WTC11 (cell line): ENCODE measurements at regions not wholly inside any gene's neighbourhood (a gene's known extent, or its start where the extent isn't known, plus 50 kb on each side); places are given as distances from the start of the nearest gene placed in this dataset.

ENCODE experiments used
- ATAC-seq: fragments of 200-7000 bp; cut with Tn5 transposase; 2 replicates; pipeline ENCODE4 v1.10.0; 2021; ENCODE audit warnings: mild to moderate bottlenecking, moderate library complexity
- CTCF ChIA-PET: fragments of 300-600 bp; sonication (Branson Sonifier 250); formaldehyde crosslinking; loops from one replicate; lab custom pipeline; 2021; ENCODE audit warnings: antibody characterized with exemption; lab: Charles Lee
- POLR2A ChIA-PET: fragments of 350-600 bp; sonication (Branson Sonifier 250); formaldehyde crosslinking; loops from one replicate; lab custom pipeline; 2021; ENCODE audit warnings: antibody characterized with exemption; lab: Charles Lee
- DNase-seq: peaks from one replicate; pipeline ENCODE4 v3.0.0; 2021; ENCODE audit warnings: low spot score
- H3K27ac Mint-ChIP-seq: 2 replicates; pipeline ENCODE4 v1.8.0; 2021; ENCODE audit warnings: mixed read lengths
- H3K27me3 Mint-ChIP-seq: 2 replicates; pipeline ENCODE4 v1.8.0; 2021; ENCODE audit warnings: low read depth, mild to moderate bottlenecking, moderate library complexity, mixed read lengths
- H3K36me3 Mint-ChIP-seq: 2 replicates; pipeline ENCODE4 v1.8.0; 2021; ENCODE audit warnings: mixed read lengths
- H3K4me1 Mint-ChIP-seq: 2 replicates; pipeline ENCODE4 v1.8.0; 2022; ENCODE audit warnings: mixed read lengths
- H3K4me3 Mint-ChIP-seq: 2 replicates; pipeline ENCODE4 v1.8.0; 2021; ENCODE audit warnings: mild to moderate bottlenecking, moderate library complexity, mixed read lengths
- H3K9me3 Mint-ChIP-seq: 2 replicates; pipeline ENCODE4 v1.8.0; 2021; ENCODE audit warnings: mixed read lengths
- ATF2 ChIP-seq: sonication (generic); formaldehyde crosslinking; IDR thresholded peaks from 2 replicates; pipeline ENCODE4 v1.8.1; 2022; ENCODE audit warnings: low read depth, missing genetic modification reagents, borderline replicate concordance
- CREB1 ChIP-seq: sonication (generic); formaldehyde crosslinking; IDR thresholded peaks from 2 replicates; pipeline ENCODE4 v1.8.0; 2023; ENCODE audit warnings: mild to moderate bottlenecking, missing genetic modification reagents
- ELF4 ChIP-seq: sonication (generic); formaldehyde crosslinking; IDR thresholded peaks from 2 replicates; pipeline ENCODE4 v1.8.1; 2022; ENCODE audit warnings: low read depth, mild to moderate bottlenecking, moderate library complexity, missing genetic modification reagents
- EMX1 ChIP-seq: fragments of 250-450 bp; sonication (Bioruptor Pico); IDR thresholded peaks from 2 replicates; pipeline ENCODE4 v1.8.0; 2021; ENCODE audit warnings: mild to moderate bottlenecking
- ETV6 ChIP-seq: sonication (generic); formaldehyde crosslinking; IDR thresholded peaks from 2 replicates; pipeline ENCODE4 v1.8.1; 2022; ENCODE audit warnings: mild to moderate bottlenecking, missing genetic modification reagents
- FOXK1 ChIP-seq: sonication (generic); formaldehyde crosslinking; IDR thresholded peaks from 2 replicates; pipeline ENCODE4 v1.8.0; 2022; ENCODE audit warnings: mild to moderate bottlenecking, moderate library complexity, missing genetic modification reagents
- FOXP1 ChIP-seq: sonication (generic); formaldehyde crosslinking; IDR thresholded peaks from 2 replicates; pipeline ENCODE4 v1.8.0; 2022; ENCODE audit warnings: missing genetic modification reagents, mild to moderate bottlenecking, moderate library complexity, borderline replicate concordance
- GTF2I ChIP-seq: fragments of 250-450 bp; sonication (Bioruptor Pico); conservative IDR thresholded peaks from 2 replicates; pipeline ENCODE4 v1.4.0; 2021; ENCODE audit warnings: mild to moderate bottlenecking
- HMGA2 ChIP-seq: fragments of 250-450 bp; sonication (Bioruptor Pico); IDR thresholded peaks from 2 replicates; pipeline ENCODE4 v1.4.0; 2021; ENCODE audit warnings: mild to moderate bottlenecking, moderate library complexity
- MLX ChIP-seq: sonication (generic); formaldehyde crosslinking; IDR thresholded peaks from 2 replicates; pipeline ENCODE4 v1.8.1; 2023; ENCODE audit warnings: mild to moderate bottlenecking, missing genetic modification reagents, moderate library complexity
- NFE2L1 ChIP-seq: sonication (generic); formaldehyde crosslinking; IDR thresholded peaks from 2 replicates; pipeline ENCODE4 v1.8.1; 2023; ENCODE audit warnings: missing genetic modification reagents
- SMAD3 ChIP-seq: sonication (generic); formaldehyde crosslinking; IDR thresholded peaks from 2 replicates; pipeline ENCODE4 v1.8.0; 2022; ENCODE audit warnings: missing genetic modification reagents, mild to moderate bottlenecking, borderline replicate concordance
- SP1 ChIP-seq: sonication (generic); formaldehyde crosslinking; conservative IDR thresholded peaks from 2 replicates; pipeline ENCODE4 v1.8.1; 2022; ENCODE audit warnings: missing genetic modification reagents
- TEAD1 ChIP-seq: sonication (generic); formaldehyde crosslinking; IDR thresholded peaks from 2 replicates; pipeline ENCODE4 v1.8.0; 2022; ENCODE audit warnings: mild to moderate bottlenecking, missing genetic modification reagents
- TEAD4 ChIP-seq: sonication (generic); formaldehyde crosslinking; IDR thresholded peaks from 2 replicates; pipeline ENCODE4 v1.8.0; 2022; ENCODE audit warnings: mild to moderate bottlenecking, missing genetic modification reagents
- ZBTB21 ChIP-seq: sonication (generic); formaldehyde crosslinking; IDR thresholded peaks from 2 replicates; pipeline ENCODE4 v1.8.1; 2023; ENCODE audit warnings: mild to moderate bottlenecking, missing genetic modification reagents, borderline replicate concordance
- ZNF121 ChIP-seq: sonication (generic); formaldehyde crosslinking; IDR thresholded peaks from 2 replicates; pipeline ENCODE4 v1.8.0; 2023; ENCODE audit warnings: missing genetic modification reagents
- ZNF138 ChIP-seq: sonication (generic); formaldehyde crosslinking; conservative IDR thresholded peaks from 2 replicates; pipeline ENCODE4 v1.8.1; 2022; ENCODE audit warnings: mild to moderate bottlenecking, moderate library complexity, missing genetic modification reagents
- ZNF281 ChIP-seq: sonication (generic); formaldehyde crosslinking; IDR thresholded peaks from 2 replicates; pipeline ENCODE4 v1.8.0; 2023; ENCODE audit warnings: mild to moderate bottlenecking, missing genetic modification reagents
- TF ChIP-seq, protein P1 (sequence below): sonication (generic); formaldehyde crosslinking; IDR thresholded peaks from 2 replicates; pipeline ENCODE4 v1.8.1; 2022; ENCODE audit warnings: mild to moderate bottlenecking, missing genetic modification reagents, moderate library complexity, borderline replicate concordance
- TF ChIP-seq, protein P2 (sequence below): sonication (generic); formaldehyde crosslinking; IDR thresholded peaks from 2 replicates; pipeline ENCODE4 v1.8.0; 2023; ENCODE audit warnings: missing genetic modification reagents
- TF ChIP-seq, protein P3 (sequence below): sonication (generic); formaldehyde crosslinking; IDR thresholded peaks from 2 replicates; pipeline ENCODE4 v1.8.1; 2022; ENCODE audit warnings: missing genetic modification reagents, borderline replicate concordance

GRCh38 chr4:119715490-119716445, 87.2 kb upstream of the PDE5A start (continued):
- TF ChIP-seq, protein P1, sequence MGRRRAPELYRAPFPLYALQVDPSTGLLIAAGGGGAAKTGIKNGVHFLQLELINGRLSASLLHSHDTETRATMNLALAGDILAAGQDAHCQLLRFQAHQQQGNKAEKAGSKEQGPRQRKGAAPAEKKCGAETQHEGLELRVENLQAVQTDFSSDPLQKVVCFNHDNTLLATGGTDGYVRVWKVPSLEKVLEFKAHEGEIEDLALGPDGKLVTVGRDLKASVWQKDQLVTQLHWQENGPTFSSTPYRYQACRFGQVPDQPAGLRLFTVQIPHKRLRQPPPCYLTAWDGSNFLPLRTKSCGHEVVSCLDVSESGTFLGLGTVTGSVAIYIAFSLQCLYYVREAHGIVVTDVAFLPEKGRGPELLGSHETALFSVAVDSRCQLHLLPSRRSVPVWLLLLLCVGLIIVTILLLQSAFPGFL (CRISPR knock-in tag) = no peak
- no peak for TF ChIP-seq ZNF281 (CRISPR knock-in tag)
- TF ChIP-seq ZBTB21 (CRISPR knock-in tag) = no peak
- no peak for TF ChIP-seq CREB1 (CRISPR knock-in tag)
- TF ChIP-seq ETV6 = no peak
- TF ChIP-seq, protein P2, sequence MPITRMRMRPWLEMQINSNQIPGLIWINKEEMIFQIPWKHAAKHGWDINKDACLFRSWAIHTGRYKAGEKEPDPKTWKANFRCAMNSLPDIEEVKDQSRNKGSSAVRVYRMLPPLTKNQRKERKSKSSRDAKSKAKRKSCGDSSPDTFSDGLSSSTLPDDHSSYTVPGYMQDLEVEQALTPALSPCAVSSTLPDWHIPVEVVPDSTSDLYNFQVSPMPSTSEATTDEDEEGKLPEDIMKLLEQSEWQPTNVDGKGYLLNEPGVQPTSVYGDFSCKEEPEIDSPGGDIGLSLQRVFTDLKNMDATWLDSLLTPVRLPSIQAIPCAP (CRISPR knock-in tag) = no peak
- no peak for TF ChIP-seq ZNF121 (CRISPR knock-in tag)
- TF ChIP-seq, protein P3, sequence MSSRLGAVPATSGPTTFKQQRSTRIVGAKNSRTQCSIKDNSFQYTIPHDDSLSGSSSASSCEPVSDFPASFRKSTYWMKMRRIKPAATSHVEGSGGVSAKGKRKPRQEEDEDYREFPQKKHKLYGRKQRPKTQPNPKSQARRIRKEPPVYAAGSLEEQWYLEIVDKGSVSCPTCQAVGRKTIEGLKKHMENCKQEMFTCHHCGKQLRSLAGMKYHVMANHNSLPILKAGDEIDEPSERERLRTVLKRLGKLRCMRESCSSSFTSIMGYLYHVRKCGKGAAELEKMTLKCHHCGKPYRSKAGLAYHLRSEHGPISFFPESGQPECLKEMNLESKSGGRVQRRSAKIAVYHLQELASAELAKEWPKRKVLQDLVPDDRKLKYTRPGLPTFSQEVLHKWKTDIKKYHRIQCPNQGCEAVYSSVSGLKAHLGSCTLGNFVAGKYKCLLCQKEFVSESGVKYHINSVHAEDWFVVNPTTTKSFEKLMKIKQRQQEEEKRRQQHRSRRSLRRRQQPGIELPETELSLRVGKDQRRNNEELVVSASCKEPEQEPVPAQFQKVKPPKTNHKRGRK (CRISPR knock-in tag) = no peak

- H3K27ac Mint-ChIP-seq = no peak overlapping the region
- CTCF ChIA-PET = no interaction called here
- peaks cover 39% of the 10 kb centered on the region for H3K9me3 Mint-ChIP-seq
- ATAC-seq (no peak), DNase-seq (no peak)
- H3K4me3 Mint-ChIP-seq = no peak overlapping the region
- no peaks in the 10 kb centered on the region; the same call in 1 of the 2 replicates for H3K27me3 Mint-ChIP-seq
- no peaks in the 10 kb centered on the region for H3K4me1 Mint-ChIP-seq
- peaks cover 13% of the 10 kb centered on the region for H3K36me3 Mint-ChIP-seq
- TF ChIP-seq SMAD3 (CRISPR knock-in tag) (no peak), FOXP1 (CRISPR knock-in tag) (no peak), FOXK1 (CRISPR knock-in tag) (no peak), ZNF121 (CRISPR knock-in tag) (no peak), TEAD1 (CRISPR knock-in tag) (no peak), ZNF138 (no peak), GTF2I (CRISPR knock-in tag) (no peak), EMX1 (CRISPR knock-in tag) (no peak), NFE2L1 (CRISPR knock-in tag) (no peak), ELF4 (CRISPR knock-in tag) (no peak), MLX (no peak), SP1 (CRISPR knock-in tag) (no peak), HMGA2 (no peak), ATF2 (no peak), TEAD4 (CRISPR knock-in tag) (no peak)
- TF ChIP-seq, all 79 proteins: peak for 0
- POLR2A ChIA-PET = no interaction called here
Measured at GRCh38 chr4:119709418-119709817, 80.8 kb upstream of the PDE5A start.
